GM12872 (cell line): ENCODE measurements at regions not wholly inside any gene's neighbourhood (a gene's known extent, or its start where the extent isn't known, plus 50 kb on each side); places are given as distances from the start of the nearest gene placed in this dataset.

ENCODE experiments used
- TF ChIP-seq, protein P1 (sequence below): IDR thresholded peaks from 3 replicates; pipeline ENCODE4 v1.5.1; 2011; ENCODE audit warnings: low read depth, mild to moderate bottlenecking, low read length, moderate library complexity; ENCODE audit not compliant: insufficient read depth

DNA sequence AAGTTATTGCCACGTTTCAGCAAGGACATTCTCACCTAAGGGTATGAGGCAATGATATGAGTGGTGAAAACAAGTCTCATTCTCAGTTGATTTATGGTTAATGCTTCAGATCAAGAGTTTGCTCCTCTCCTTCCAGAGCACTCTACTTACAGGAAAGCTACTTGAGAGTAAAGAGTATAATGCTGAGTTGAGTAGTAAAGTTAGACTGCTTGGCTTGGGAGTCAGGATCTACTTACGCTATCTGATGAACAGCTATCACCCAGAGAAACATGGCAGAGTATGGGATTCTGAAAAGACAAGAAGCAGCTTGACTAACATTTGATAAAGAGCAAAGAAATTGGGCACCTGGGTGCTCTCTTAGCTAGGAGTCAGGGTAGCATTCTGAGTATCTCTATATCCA is 211.8 kb downstream of the GLUD2 start:
- TF ChIP-seq, protein P1, sequence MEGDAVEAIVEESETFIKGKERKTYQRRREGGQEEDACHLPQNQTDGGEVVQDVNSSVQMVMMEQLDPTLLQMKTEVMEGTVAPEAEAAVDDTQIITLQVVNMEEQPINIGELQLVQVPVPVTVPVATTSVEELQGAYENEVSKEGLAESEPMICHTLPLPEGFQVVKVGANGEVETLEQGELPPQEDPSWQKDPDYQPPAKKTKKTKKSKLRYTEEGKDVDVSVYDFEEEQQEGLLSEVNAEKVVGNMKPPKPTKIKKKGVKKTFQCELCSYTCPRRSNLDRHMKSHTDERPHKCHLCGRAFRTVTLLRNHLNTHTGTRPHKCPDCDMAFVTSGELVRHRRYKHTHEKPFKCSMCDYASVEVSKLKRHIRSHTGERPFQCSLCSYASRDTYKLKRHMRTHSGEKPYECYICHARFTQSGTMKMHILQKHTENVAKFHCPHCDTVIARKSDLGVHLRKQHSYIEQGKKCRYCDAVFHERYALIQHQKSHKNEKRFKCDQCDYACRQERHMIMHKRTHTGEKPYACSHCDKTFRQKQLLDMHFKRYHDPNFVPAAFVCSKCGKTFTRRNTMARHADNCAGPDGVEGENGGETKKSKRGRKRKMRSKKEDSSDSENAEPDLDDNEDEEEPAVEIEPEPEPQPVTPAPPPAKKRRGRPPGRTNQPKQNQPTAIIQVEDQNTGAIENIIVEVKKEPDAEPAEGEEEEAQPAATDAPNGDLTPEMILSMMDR: no peak

DNA sequence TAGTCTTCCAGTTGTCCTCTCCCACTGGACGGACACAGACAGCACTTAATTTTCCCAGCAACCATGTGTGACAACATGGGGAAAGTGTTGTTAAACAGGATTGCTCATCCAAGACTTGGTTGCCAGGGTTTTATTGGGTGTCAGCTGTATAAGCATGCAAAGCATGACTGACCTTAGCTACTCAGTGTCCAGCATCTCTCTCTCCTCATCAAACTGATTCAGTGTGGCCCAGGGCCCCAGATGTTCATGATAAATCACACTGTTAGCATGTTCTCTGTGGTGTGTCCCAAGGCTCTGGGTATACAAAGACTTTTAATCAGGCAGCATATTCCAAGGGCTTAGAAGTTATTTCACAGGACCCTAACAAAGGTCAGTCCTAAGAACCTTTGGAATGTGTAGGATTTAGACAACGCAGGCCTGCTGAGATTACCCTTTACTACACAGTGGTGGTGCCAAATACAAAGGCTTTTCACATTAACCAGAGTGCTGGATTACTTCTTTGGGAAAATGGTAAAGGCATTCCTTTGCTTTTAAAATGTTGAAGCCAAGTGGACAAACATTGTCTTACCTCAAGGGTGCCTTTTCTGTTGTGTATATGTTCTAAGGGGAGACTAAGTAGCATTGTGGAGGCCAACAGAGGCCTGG is 213.3 kb downstream of the GLUD2 start:
- TF ChIP-seq, protein P1: no peak

DNA sequence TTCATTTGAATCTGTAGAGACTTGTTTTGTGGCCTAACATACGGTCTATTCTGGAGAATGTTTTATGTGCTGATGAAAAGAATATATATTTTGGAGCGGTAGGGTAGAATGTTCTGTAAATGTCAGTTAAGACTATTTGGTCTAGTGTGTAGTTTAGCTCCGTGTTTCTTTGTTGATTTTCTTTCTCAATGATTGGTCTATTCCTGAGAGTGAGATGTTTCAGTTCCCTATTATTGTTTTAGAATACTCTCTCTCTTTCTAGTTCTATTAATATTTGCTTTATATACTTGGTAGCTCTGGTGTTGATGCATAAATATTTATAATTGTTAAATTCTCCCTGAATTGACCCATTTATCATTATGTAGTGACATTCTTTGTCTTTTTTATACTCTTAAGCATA is 236.5 kb downstream of the GLUD2 start:
- TF ChIP-seq, protein P1: no peak

DNA sequence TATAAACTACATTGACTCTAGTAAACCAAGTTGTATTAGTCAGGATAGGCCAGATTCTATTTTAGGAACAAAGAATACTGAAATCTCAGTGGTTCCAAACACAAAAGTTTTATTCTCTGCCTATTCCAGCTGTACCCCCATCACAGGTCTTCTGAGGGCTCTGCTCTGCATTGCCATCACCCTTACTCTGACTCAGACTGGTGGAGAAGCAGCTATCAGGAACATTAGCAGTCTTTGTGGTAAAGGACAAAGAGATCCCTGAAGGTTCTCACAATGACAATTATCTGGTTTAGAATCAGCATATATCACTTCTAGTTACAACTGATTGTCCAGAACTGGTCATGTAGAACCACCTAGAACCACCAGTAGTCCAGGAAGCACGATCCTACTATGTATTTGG is 251.1 kb downstream of the GLUD2 start:
- TF ChIP-seq, protein P1: no peak

DNA sequence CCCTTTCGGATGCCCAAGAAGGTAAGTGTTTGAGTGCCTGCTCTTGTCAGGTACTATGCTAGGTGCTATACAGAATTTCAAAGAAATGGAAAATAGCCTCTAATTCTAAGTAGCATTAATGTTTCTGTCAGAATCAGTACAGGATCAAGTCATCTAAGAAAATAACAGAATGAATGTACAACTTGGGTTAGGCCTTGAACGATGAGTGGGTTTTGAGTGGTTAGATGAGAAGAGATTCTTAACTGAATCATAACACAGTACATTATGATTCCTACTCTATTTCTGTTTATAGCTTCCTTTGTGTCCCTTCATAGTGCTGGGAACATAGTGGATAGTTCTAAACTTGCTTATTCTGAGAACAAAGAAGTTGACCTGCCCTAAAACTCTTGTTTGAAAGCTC is 253.9 kb downstream of the GLUD2 start:
- TF ChIP-seq, protein P1: no peak

DNA sequence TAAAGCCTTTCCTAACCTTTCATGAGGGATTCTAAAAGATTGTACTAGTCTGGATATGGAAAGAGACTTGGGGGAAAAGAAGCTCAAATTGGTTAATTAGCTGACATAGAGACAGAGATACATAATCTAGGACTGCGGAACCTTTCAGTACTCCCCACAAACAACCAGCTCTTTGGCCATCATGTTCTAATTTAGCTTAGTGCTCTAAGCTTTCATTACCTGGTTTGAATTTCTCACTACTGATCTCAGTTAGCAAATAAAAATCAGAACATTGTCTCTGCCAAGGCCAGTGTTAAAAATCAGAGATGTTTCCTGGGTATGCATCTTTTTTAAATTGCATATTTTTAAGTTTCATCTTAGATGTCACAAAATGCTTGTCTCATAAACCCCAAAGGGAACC is 254.4 kb downstream of the GLUD2 start:
- TF ChIP-seq, protein P1: no peak

DNA sequence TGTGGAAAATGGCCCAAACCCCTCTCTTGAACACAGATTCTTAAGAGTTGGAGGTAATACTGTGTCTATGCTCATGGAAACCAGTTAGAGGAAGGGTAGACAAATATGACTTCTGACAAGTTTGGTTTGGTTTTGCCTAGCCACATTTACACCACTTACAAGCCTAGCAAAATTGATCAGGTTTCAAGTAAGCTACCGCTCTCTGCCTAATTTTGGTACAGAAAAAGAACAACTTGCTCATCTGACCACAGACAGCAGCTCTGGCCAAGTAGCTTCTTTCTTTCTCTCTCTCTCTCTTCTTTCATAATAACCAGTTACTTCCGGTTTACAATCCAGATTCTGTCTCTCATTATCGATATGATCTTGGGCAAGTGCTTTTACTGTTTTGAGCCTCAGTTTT is 260.0 kb downstream of the GLUD2 start:
- TF ChIP-seq, protein P1: no peak
